Skin of body (tissue), 1 donor: ENCODE measurements at regions not wholly inside any gene's neighbourhood (a gene's known extent, or its start where the extent isn't known, plus 50 kb on each side); places are given as distances from the start of the nearest gene placed in this dataset.
"Not testable (repeated sequence)": the region's sequence is repeated elsewhere in the genome, so short reads cannot be mapped to it uniquely, and the experiment has no call there.

ENCODE experiments used
- DNase-seq: peaks from one replicate; lab custom pipeline; 2025; lab: John Stamatoyannopoulos, UW

DNA sequence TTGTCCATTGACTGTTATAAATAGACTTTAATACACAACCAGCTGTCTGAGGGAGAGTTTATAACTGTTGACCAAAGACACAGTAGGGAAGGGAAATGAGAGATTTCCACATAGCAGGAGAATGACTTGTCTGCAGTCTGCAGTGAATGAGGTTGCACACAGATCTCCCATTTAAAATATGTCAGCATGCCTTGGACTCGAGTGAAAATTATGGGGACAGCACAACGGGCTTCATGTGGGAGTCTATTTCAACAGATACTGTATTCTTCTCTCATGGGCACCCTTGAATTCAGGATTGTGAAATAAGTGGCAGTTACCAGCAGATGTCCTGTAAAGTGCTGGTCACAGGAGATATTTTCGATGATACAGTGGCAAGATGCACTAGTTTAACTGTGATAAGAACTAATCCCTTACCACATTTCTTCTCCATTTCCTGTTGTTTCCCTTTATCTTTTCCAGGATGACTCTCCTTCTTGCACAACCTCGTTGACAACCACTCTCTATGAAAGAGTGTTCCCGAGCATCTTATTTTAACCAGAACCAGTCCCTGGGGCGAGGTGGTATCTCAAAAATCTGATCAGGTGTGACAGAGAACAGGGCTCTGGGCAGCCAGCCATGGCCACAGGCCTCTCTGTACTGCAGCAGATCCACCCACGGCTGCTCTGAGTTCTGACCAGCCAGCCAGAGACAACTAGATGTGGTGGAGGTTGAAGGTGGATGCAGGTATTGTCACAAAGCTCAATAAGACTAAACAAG, 51.5 kb upstream of the MAP3K1 start:
- DNase-seq: no peak

DNA sequence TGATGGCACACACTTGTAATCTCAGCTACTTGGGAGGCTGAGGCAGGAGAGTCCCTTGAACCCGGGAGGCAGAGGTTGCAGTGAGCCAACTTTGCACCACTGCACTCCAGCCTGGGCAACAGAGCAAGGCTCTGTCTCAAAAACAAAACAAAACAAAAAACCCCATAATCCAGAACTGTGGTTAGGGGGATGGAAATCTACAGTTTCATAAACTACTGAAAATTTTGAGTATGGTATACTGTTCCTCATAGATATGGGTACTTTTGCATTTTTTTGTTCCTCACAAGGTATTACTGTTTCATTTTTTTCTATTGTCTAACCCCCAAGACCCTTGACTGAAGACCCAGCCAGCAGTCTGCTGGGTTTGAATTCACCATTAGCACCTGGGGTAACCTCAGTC, 52.2 kb upstream of the MAP3K1 start:
- DNase-seq: no peak

DNA sequence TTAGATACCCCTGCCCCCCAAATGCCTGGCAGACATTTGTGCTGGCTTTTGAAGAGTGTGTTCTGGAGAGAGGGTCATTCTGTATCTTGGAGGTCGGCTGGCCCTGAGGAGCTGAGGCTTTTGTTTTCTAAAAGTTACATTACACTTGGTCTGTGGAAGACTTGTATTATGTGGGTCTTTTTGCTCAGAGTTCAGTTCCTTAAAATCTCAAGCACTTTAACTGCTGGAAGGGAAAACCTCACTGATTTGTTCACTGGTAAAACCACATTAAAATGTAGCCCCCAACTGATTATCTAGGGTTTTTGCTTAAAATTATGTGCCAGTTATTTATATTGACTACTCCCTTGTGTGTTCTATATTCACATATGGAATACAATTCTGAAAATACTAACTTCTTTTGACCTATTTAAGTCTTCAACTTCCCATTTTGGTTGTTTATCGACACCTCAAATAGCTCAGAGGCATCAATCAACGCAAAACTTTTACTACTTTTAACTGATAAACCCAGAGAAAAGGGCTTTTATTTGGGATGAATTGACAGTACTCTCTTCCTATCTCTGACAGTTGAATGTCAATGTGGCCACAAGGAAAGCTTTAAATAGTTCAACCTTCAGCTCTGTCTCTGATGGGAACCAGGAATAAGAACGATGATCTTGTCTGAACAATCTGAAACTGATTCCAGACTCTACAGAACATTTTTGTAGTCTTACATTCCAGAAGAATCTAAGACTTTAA, 54.0 kb upstream of the MAP3K1 start:
- no peak for DNase-seq

DNA sequence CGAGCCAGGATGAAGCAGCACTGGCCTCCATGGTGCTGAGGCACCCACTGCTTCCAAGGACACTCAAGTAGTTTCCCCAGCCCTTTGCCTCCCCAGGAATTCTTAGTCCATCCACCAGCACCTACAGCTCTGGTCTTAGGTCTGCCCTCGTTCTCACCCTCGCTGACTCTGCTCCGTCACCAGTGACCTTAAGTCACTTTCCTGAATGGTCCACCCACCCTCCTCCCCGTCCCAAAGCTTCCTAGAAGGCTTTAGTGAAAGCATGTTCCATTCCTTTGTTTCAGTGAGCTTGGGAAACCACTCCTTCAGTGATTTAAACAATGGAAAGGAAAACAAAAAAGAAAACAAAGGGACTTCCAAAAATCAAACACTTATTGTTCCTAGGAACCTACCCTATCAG, 54.6 kb upstream of the MAP3K1 start:
- DNase-seq: no peak

DNA sequence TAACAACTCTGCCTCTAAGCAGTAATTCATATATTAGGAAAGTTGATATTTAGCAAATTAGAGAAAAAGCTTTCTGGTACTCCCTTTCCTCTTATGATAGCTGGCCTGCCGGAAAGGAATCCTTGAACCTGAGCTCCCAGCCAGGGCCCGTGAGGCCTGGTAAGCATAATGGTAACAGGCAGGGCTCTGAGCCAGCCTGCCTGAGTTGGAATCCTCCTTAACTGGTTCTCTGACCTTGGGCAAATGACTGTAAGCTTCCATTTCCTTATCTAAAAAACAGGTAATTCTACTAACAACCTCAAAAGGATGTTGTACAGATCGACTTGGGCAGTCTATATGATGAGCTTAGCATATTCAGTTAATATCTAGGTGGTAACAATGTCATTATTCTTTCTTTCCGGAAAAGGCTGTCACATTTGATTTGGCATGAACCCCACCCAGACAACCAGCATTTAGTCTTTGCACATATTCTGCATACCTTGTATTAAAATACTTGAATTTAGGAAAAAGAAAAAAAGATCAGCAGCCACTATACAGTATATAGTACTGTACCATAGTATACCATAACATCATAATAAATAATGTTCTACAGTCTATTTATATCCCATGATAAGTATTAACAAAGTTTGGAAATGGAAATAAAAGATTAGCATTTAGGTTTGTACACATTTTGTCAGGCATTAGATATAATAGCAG, 55.7 kb upstream of the MAP3K1 start:
- DNase-seq: no peak

DNA sequence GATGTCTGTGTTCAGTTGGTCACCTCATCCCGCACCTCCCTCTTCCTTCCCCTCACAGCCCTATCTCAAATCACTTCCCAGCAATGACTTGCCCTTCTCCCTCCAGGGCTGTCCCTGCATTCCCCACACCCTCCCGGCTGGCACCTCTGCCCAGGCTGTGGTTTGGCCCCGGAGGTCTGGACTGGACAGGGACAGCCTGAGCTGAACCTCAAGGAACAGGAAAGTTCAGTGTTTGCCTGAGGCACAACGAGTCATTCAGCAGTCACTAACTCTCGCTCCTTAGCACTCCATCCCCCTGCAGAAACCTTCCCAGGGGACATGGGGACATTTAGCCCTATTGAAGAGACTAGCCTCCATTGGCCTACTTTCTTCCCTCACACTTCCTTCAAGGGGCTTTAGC, 58.3 kb upstream of the MAP3K1 start:
- DNase-seq: no peak

DNA sequence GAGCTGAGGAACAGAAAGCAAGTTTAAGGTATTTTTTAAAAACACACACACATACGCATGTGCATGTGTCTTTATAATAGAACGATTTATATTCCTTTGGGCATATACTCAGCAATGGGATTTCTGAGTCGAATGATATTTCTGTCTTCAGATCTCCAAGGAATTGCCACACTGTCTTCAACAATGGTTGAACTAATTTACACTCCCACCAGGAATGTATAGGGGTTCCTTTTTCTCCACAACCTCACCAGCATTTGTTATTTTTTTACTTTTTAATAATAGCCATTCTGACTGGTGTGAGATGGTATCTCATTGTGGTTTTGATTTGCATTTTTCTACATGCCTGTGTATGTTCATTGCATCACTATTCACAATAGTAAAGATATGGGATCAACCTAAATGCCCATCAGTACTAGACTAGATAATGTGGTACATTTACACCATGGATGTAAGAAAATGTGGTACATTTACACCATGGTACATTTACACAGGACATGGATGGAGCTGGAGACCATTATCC, 60.3 kb upstream of the MAP3K1 start:
- no peak for DNase-seq

DNA sequence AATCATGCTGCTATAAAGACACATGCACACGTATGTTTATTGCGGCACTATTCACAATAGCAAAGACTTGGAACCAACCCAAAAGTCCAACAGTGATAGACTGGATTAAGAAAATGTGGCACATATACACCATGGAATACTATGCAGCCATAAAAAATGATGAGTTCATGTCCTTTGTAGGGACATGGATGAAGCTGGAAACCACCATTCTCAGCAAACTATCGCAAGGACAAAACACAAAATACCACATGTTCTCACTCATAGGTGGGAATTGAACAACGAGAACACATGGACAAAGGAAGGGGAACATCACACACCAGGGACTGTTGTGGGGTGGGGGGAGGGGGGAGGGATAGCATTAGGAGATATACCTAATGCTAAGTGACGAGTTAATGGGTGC, 61.8 kb upstream of the MAP3K1 start:
- DNase-seq: not testable (repeated sequence)

DNA sequence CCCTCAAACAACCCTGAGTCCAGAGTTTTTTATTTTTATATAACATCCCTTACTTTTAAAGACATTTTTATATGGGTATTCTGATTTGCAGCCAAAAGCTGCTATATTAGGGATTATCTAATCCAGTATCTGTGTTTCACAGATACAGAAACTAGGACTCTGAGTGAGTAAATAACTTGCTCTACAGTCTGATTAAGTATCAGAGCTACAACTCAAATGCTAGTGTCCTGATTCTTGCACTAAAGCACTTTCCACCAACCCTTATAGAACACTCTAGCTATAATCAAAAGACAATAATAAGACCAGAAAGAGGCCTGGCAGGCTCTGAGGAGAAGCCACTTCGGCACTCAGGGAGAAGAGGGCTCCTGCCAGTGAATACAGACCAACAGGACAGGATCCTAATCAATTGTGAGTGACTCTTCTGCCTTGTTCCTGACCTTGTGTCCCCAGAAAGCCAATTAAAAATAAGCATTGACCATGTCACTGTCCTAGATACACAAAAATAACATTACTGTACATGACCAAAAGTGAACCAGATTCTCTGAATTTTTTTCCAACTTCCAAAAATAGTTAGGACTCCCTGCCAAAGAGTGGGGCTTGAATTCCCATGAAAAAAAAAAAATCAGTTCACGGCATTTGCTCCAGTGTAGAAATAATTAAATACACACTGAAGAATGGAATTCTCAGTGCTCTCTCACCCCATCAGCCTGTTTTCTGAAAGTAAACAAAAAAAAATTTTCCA, 63.6 kb upstream of the MAP3K1 start:
- DNase-seq: peak; percentile 35

DNA sequence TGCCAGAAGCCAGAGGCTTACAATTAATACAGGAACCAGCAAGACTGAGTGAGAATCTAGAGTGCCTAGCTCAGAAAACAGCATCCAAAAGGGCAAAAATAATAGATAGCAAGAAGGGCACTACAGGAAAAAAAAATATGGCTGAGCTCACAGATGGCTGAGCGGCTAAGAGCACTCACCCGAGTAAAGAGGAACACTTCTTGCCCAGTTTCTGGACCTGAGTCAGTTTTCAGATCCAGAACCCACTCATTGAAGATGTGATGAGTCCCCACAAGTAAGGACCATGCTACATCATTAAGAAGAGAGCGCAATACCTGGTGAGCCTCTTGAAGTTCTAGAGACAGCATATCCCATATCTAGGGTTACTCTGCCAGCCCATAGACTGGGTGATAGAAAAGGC, 65.5 kb upstream of the MAP3K1 start:
- no peak for DNase-seq

DNA sequence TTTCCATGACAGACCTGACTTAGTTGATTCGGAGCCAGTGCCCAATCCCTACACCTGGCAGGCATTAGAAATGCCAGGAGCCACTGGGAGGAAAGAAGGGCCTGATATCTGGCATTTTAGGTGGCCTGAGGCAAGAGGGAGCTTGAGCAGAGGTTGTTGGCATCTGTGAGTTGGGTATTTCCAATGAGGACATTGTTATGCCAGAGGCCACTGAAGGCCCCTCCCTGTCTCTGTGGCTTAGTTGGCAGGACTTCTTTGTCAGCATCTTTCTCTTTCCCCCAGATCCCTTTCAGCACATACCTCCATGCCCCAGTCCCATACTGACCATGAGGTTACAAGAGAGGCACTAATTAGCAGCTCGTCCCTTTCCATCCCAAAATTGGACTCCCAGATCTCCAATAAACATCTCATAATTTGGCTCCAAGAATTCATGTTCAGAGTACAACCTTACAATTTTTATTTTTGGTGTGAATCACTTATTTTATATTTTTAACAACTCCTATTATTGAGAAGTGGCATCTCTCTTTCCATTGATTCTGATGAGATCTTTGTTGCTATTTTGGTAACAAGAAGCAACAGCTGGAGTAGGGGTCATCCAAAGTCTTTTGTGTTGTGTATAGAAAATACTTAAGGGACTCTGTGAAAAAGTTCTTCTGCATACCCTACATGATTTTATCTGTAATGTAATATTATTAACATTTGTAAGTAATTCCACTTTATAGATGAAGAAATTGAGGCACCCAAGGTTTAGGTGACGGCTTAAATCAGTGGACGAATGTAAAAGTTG, 68.6 kb upstream of the MAP3K1 start:
- no peak for DNase-seq

DNA sequence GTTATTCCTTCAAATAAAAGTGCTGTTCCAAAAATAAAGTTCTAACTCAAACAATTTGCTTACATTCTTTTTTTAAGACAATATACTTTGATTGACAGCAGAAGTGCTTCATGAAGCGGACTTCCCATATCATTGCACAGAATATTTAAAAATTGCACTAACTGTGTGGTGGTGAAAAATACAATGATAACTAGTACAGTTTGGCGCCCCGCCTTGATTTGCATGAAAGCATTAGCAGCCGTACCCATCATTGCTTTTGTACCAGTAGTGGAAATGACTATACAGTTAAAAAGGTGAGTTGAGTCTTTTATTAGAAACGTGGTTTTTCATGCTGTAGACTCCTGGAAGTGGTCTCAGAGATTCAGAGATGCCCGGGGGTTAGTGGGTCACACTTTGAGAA, 69.5 kb upstream of the MAP3K1 start:
- DNase-seq: no peak

DNA sequence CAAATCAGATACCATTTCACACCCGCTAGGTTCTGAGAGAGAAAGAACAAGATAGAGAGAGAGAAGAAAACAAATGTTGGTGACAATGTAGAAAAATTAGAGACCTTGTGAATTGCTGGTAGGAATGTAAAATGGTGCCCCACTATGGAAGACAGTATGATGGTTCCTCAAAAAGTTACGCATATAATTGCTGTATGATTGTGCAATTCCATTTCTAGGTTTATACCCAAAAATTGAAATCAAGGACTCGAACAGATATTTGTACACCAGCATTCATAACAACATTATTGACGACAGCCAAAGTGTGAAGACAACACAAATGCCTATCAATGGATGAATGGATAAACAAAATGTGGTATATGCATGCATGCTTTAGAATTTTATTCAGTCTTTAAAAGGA, 74.5 kb upstream of the MAP3K1 start:
- DNase-seq: no peak

DNA sequence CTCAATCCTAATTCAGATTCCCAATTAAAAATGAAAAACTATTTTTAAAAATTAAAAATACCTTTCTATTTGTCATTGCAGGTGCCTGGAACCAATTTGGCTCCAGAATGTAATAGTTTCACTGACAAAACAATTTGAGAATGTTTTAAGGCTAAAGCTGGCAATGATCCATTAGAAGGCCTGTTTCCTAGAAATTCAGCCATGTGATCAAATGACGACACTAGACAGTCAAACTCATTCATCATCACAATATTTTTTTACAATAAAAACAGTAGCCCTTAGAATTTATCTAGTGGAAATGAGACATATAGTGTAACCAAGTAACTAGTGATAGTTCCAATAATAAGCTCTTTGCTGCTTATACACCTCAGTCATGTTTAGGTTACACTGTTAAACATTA, 75.4 kb upstream of the MAP3K1 start:
- DNase-seq: no peak

DNA sequence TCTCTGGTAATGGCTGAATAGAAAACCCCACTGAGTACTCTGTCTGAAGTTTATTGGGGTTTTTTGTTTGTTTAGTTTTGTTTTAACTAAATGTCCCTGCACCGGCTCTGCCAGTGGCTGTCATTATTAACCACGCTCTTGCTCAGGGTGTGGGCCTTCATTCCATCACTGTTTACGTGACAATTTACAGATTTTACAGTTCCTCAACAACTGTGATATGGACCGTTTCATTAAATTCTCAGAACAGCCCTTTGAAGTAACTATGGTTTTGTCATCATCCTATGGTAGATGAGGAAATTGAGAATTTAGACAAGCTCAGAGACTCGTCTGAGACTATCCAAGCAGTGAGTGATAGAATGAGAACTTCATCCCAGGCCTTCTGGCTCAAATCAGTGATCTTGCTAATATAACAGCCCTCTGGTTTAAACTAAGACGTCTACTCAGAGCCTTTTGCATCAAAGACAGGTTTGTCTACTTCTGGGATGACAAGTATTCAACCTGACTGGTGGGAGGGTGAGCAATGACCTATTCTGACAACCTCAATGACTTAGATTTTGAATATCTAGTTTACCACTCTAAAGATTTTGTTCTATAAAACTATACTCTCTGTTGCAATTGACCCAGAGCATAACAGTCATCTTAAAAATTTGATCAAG, 77.3 kb upstream of the MAP3K1 start:
- DNase-seq: no peak

DNA sequence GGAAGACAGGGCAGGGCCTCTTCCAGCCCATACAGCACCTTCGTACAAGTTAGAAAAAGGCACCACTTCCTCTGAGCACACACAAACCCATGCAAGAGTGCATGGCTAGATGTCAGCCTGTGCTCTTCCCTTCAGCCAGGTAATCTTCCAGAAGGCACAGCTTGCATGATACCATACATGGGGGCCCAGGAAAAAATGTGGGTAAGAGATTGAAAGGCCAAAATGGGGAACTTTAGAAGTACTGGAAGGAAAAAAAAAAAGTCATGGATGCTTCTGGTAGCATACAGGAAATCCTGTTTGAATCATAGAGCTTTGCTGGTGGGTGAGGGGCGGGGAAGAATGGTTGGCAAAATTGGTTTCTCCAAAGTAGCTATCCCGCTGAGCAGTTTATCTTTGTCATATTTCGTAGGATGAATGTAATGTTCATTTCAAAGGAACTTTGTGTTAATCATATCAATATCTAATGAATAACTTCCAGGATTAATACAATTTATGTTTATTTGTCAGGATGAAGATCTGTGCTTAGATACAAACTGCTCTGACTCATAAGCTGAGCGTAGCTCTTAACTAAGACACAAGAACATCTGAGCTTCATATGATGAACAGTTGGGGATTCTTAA, 78.2 kb upstream of the MAP3K1 start:
- DNase-seq: peak; percentile 21

DNA sequence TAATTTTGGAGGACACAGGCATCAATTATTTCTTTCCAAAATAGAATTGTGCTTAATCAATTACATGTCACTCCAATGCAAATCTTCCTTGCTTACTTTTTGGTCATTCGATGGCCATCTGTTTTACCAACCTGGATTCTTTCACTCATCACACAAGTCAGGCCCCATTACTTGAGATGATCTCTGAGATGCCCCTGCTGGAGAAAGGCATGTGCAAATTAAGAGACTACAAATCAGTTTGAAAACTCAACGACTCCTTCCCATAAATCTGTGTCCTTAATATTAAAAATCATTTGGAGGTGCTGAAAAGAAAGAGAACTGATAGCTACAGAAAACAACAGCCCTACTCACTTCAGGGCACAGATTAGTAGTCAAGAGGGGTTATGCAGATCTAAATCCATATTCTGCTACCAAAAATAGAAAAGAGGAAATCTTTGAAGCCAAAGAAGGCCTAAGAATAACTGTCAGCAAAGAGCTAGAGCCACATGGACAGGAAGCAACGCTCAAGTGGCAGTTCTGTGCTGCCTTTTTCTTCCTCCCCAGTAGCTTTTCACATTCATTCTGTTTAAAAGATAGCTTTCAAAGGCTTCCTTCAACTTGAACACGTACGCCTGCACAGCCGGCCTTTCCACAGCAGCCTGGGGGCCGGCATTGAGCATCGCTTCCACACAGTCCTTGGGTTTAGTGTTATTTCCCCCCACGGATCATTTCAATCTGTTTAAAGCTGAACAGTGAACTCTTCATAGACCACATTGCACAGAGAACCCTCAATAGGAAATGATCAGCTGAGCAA, 79.3 kb upstream of the MAP3K1 start:
- no peak for DNase-seq

DNA sequence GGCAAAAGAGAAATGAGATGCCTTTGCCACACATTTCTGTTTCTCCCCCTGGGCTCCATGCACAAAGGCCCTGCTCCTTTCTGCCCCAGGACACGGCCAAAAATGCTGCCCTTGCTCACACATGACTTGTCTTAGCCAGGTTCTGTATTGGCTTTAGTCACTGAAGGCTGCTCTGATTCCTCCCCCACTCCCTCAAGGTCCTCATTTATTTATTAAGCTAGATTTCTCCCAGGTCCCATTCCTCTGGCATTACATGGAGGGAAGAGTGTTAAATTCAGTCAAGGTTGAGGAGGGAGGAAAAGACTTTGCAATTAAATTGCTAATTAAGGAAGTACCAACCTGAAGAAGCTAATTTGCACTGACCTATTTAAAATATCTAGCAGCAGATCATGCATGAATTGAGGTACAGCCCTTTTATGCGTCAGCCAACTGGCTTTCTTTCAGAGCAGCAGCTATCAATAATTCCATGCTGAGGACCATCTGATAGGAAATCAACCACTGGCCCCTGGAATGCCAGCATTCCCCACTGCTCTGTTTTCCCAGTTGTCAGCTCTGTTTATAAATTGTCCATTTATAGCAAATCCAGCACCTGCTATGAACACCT, 81.2 kb upstream of the MAP3K1 start:
- no peak for DNase-seq

DNA sequence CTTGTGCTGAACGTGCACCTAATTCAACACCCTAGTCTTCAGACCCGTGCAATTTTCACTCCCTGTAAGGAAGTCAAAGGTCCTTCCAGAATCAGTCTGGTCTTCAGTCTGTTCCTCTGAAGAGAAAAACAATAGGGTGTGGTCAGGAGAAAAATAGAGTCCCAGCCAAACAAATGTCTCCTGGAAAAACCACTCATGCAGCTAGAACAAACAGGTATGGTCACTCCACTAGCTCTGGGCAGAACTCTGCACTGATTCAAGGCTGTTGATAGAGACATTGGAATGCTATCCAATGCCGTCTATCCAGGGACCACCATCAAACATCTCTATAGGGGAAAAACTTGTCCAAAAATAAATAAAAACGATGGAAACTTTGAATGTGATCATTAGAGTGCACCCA, 81.8 kb upstream of the MAP3K1 start:
- DNase-seq: no peak
